EL (cell line): ENCODE measurements at regions not wholly inside any gene's neighbourhood (a gene's known extent, or its start where the extent isn't known, plus 50 kb on each side); places are given as distances from the start of the nearest gene placed in this dataset.
"Not testable (repeated sequence)": the region's sequence is repeated elsewhere in the genome, so short reads cannot be mapped to it uniquely, and the experiment has no call there.

Experiments used
- DNase-seq: peaks from one replicate; pipeline ENCODE4 v3.0.0-alpha.2; 2016

DNA sequence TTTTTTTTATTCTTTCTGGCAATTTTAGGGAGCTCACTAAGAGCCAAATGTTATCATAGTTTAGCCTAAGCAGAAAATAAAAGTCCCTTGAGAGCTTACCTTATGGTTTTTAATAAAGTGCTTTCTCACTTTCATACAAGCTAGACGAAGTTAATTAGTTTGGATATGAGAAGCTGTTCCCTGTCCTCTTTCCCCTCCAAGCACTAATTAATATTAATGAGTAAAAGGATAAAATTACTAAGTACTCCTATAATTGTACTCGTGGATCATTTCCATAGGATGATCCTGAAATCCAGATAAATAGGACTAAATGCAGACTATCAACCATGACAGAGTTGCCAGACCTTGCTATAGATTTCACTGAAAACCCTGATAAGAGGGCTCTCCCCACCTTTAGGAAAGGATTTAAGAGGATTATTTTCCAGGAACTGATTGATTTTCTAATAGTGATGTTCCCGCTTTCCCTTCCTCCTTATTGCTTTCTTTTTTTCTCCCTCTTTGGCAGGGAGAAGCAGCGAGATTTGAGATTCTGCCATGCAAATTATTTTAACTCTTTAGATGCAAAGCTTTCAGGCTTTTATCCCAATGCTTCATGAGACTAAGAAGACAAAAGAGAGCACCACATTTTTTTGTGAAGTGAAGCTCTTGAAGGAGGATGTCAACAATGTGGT lies 58.3 kb upstream of the HECW1 start:
- no peak for DNase-seq

DNA sequence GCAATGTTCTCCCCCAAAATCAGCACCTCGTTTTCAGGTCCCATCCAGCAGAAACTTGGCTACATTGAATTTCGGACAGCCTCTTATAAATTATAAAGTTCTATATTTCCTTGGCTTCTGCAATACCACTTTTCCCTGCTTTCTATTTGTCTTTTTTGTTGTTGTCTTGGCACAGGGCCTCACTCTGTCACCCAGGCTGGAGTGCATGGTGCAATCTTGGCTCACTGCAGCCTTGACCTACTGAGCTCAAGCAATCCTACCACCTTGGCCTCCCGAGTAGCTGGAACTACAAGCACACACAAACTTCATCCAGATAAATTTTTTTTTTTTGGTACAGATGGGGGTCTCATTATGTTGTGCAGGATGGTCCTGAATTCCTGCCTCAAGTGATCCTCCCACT lies 55.3 kb upstream of the HECW1 start:
- DNase-seq = no peak

DNA sequence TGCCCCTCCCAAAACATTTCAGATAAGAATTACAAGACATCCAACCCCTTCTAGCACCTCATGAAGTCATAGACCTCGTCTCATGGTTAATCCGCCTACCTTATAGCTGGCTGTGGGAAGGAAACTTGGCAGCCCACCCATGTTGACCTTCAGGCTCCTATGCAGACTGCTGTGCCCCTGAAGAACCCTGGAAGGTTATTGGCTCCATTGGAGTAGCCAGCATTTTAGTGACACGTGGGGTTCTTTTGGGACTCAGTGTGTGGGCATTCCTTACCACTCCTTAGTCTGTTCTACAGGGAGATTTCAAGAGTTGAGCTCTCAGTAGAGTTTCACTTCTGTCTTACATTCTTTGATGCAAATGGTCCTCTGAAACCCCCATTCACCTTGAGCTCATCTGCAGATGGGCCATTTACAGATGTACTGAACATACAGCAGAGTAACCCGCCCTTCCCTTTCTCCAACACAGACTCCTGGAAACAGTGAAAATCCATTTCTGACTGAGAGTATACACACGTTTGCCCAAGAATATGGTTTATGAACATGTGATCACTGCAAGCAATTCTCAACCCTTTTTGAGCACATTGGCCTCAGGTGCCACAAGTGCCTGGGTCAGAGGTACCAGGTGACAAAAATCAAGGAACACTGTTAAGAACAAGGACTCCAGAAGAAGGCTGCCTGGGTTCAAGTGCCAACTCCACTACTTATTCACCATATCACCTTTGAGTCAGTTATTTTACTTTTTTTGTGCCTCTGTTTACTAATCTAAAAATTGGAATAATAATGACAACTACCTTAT lies 54.0 kb upstream of the HECW1 start:
- no peak for DNase-seq

- DNase-seq = not testable (repeated sequence)
Measured at GRCh38 chr7:43059067-43059600, 53.3 kb upstream of the HECW1 start.
